ENCODE measurements at regions not wholly inside any gene's neighbourhood (a gene's known extent, or its start where the extent isn't known, plus 50 kb on each side); places are given as distances from the start of the nearest gene placed in this dataset.

GRCh38 chr21:15408089-15408488, 321.7 kb upstream of the USP25 start:
- POLR2A ChIA-PET: no interaction called here
- H3K9me3 ChIP-seq (ENCODE audit: control insufficient read depth, insufficient read depth, low read length): no peaks in the 10 kb centered on the region; the same call in 1 of the 2 replicates
- CTCF ChIA-PET: no interaction called here
- no peak for DNase-seq (ENCODE audit: low read depth, low spot score)
- H3K27ac ChIP-seq (ENCODE audit: low read depth, low read length): no peak overlapping the region
- TF ChIP-seq, protein P1, sequence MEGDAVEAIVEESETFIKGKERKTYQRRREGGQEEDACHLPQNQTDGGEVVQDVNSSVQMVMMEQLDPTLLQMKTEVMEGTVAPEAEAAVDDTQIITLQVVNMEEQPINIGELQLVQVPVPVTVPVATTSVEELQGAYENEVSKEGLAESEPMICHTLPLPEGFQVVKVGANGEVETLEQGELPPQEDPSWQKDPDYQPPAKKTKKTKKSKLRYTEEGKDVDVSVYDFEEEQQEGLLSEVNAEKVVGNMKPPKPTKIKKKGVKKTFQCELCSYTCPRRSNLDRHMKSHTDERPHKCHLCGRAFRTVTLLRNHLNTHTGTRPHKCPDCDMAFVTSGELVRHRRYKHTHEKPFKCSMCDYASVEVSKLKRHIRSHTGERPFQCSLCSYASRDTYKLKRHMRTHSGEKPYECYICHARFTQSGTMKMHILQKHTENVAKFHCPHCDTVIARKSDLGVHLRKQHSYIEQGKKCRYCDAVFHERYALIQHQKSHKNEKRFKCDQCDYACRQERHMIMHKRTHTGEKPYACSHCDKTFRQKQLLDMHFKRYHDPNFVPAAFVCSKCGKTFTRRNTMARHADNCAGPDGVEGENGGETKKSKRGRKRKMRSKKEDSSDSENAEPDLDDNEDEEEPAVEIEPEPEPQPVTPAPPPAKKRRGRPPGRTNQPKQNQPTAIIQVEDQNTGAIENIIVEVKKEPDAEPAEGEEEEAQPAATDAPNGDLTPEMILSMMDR (IDR thresholded peaks at IDR 0.05; ENCODE audit: low read depth, low read length): no peak
- no peak overlapping the region for H3K4me3 ChIP-seq (ENCODE audit: low read depth, low read length)
- no peaks in the 10 kb centered on the region for H3K27me3 ChIP-seq (ENCODE audit: control insufficient read depth, insufficient read depth, low read length)

GRCh38 chr21:15409031-15409430, 320.8 kb upstream of the USP25 start:
- ChIA-PET POLR2A (no interaction called here), CTCF (no interaction called here)
- Histone ChIP-seq H3K27me3 (ENCODE audit: control insufficient read depth, insufficient read depth, low read length) (no peaks in the 10 kb centered on the region), H3K4me3 (ENCODE audit: low read depth, low read length) (no peak overlapping the region), H3K9me3 (ENCODE audit: control insufficient read depth, insufficient read depth, low read length) (no peaks in the 10 kb centered on the region; the same call in 1 of the 2 replicates), H3K27ac (ENCODE audit: low read depth, low read length) (no peak overlapping the region)
- no peak for DNase-seq (ENCODE audit: low read depth, low spot score)
- TF ChIP-seq, protein P1 (IDR thresholded peaks at IDR 0.05; ENCODE audit: low read depth, low read length): no peak

- Histone ChIP-seq H3K4me3 (ENCODE audit: low read depth, low read length) (no peak overlapping the region), H3K27me3 (ENCODE audit: control insufficient read depth, insufficient read depth, low read length) (no peaks in the 10 kb centered on the region), H3K27ac (ENCODE audit: low read depth, low read length) (no peak overlapping the region), H3K9me3 (ENCODE audit: control insufficient read depth, insufficient read depth, low read length) (no peaks in the 10 kb centered on the region)
- POLR2A ChIA-PET: no interaction called here
- DNase-seq (ENCODE audit: low read depth, low spot score): no peak
- CTCF ChIA-PET: no interaction called here
- TF ChIP-seq, protein P1 (IDR thresholded peaks at IDR 0.05; ENCODE audit: low read depth, low read length): no peak
These were observed 318.9 kb upstream of the USP25 start for GRCh38 chr21:15410853-15411252.

DNA sequence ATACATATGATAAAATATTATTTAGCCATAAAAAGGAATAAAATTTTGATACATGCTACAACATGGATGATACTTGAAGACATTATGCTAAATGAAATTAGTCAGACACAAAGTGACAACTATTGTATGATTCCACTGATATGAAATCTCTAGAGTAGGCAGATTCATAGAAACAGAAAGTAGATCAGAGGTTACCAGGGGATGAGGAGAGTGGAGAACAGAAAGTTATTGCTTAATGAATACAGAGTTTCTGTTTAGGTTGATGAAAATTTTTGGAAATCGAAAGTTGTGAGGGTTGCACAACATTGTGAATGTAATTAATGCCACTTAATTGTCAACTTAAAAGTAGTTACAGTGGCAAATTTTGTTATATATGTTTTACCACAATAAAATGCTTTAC, 315.7 kb upstream of the USP25 start:
- DNase-seq (ENCODE audit: low read depth, low spot score): no peak
- H3K27ac ChIP-seq (ENCODE audit: low read depth, low read length): no peak overlapping the region
- no peaks in the 10 kb centered on the region for H3K27me3 ChIP-seq (ENCODE audit: control insufficient read depth, insufficient read depth, low read length)
- no peak overlapping the region for H3K4me3 ChIP-seq (ENCODE audit: low read depth, low read length)
- no peaks in the 10 kb centered on the region for H3K9me3 ChIP-seq (ENCODE audit: control insufficient read depth, insufficient read depth, low read length)
- TF ChIP-seq, protein P1 (IDR thresholded peaks at IDR 0.05; ENCODE audit: low read depth, low read length): no peak
- ChIA-PET CTCF (no interaction called here), POLR2A (no interaction called here)

DNA sequence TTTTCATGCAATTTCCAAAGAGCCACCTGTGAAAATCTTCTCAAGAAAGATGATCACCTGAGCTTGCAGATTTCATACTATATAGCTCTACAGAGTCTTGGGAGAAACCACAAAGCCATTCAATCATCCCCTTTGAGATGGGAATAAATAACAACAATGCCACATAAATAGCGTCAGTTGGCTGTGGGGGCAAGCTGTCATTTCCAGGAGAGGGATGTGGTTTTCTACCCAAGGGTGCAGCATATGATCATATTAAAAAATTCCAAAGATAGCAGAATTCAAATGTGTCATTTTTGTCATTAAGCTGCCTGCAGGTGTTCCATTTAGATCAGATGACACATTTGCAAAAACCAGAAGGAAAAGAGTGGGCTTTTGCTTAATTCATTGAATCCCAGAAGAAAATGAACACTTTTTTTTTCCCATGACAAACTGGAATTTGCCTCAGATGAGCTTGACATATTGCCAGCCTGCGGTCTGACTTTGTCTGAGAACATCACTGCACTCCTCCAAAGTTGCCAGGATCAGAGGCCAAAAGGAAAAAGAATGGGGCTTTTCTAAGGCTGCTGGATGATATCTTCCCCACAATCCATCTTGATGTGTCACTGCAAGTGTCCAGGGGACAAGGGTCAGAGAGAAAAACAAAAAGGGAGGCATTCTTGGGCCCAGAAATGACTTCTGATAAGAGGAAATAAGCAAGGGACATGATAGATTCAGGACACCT, 314.1 kb upstream of the USP25 start:
- H3K4me3 ChIP-seq (ENCODE audit: low read depth, low read length): no peak overlapping the region
- no peak overlapping the region for H3K27ac ChIP-seq (ENCODE audit: low read depth, low read length)
- ChIA-PET CTCF (no interaction called here), POLR2A (no interaction called here)
- H3K27me3 ChIP-seq (ENCODE audit: control insufficient read depth, insufficient read depth, low read length): no peaks in the 10 kb centered on the region
- no peak for DNase-seq (ENCODE audit: low read depth, low spot score)
- TF ChIP-seq, protein P1 (IDR thresholded peaks at IDR 0.05; ENCODE audit: low read depth, low read length): no peak
- H3K9me3 ChIP-seq (ENCODE audit: control insufficient read depth, insufficient read depth, low read length): no peaks in the 10 kb centered on the region
